GM12892 (cell line): ENCODE measurements at regions not wholly inside any gene's neighbourhood (a gene's known extent, or its start where the extent isn't known, plus 50 kb on each side); places are given as distances from the start of the nearest gene placed in this dataset.

Source experiments
- DNase-seq: peaks from one replicate; pipeline ENCODE4 v3.0.0; 2011; ENCODE audit not compliant: insufficient read length
- FAIRE-seq: peaks from 2 replicates; lab custom pipeline; 2011; peaks lifted over from hg19 to GRCh38; lab: Jason Lieb, UNC
- POLR2A ChIP-seq: IDR thresholded peaks from 2 replicates; pipeline ENCODE4 v1.6.1; 2011; ENCODE audit warnings: low read depth, low read length, control low read depth
- POLR2AphosphoS5 ChIP-seq: IDR thresholded peaks from 2 replicates; pipeline ENCODE4 v1.6.1; 2011; ENCODE audit warnings: low read depth, low read length, control low read depth
- TAF1 ChIP-seq: IDR thresholded peaks from 2 replicates; pipeline ENCODE4 v1.6.1; 2011; ENCODE audit warnings: low read depth, mild to moderate bottlenecking, control low read depth, low read length, borderline replicate concordance

- DNase-seq (no peak), FAIRE-seq (no peak)
- no peak for TF ChIP-seq POLR2A
- no peak for TF ChIP-seq TAF1
- no peak for TF ChIP-seq POLR2AphosphoS5
Measured at GRCh38 chr10:71072131-71072822, 140.1 kb upstream of the UNC5B start.

DNA sequence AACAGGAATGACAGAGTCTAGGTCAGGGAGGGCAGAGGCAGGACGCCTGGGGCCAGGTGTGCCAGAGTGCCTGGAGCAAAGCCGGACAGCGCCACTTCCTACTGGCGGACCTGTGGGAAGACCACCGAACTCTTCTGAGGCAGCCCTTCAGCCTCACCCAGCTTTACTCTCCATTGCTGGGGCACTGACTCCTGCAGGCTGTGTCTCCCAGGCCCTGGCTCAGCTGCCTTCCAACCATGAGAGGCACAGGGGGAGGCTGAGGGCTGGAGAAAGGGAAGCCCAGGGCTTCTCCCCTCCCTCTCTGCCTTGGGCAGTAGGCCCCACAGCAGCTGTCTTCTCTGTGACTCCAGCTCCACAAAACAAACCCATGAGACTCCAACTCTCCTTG is 139.6 kb upstream of the UNC5B start:
- DNase-seq = no peak
- FAIRE-seq = no peak
- TF ChIP-seq TAF1 = no peak
- TF ChIP-seq POLR2AphosphoS5 = no peak
- no peak for TF ChIP-seq POLR2A

GRCh38 chr10:71073451-71074175 is 138.8 kb upstream of the UNC5B start:
- TF ChIP-seq TAF1 (no peak), POLR2AphosphoS5 (no peak), POLR2A (no peak)
- DNase-seq (no peak), FAIRE-seq (no peak)

DNA sequence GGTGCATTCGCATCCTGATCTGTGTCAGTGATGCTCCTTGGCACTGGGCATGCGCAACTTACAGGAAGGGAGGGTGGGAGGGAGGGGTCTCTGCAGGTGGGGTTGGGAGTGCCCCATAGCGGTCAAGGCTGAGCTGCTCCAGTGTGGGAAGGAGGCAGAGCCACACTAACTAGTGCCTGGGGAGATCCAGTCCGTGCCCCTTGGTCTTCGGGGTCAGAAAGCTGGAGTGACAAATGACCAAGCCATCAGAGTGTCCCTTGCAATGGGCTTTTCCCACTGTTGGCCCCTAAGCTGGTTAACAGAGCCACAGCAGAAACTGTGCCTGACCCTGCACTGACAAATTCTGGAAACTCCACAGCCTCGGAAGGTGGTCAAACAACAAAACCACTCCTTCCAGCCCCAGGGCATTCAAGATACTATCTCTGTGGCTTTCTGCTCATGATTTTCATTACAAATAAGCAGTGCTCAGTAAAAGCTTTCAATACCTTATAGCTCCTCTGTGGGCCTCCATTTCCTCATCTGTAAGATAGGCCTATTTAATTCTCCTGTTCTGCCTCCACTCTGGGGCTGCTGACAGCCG is 138.1 kb upstream of the UNC5B start:
- no peak for DNase-seq
- TF ChIP-seq POLR2AphosphoS5 = no peak
- no peak for TF ChIP-seq TAF1
- TF ChIP-seq POLR2A = no peak
- no peak for FAIRE-seq

GRCh38 chr10:71075086-71075758 is 137.1 kb upstream of the UNC5B start:
- TF ChIP-seq POLR2AphosphoS5 (no peak), POLR2A (no peak), TAF1 (no peak)
- DNase-seq (no peak), FAIRE-seq (no peak)

- TF ChIP-seq TAF1 (no peak), POLR2AphosphoS5 (no peak), POLR2A (no peak)
- no peak for DNase-seq
- no peak for FAIRE-seq
Measured at GRCh38 chr10:71075759-71076472, 136.5 kb upstream of the UNC5B start.

DNA sequence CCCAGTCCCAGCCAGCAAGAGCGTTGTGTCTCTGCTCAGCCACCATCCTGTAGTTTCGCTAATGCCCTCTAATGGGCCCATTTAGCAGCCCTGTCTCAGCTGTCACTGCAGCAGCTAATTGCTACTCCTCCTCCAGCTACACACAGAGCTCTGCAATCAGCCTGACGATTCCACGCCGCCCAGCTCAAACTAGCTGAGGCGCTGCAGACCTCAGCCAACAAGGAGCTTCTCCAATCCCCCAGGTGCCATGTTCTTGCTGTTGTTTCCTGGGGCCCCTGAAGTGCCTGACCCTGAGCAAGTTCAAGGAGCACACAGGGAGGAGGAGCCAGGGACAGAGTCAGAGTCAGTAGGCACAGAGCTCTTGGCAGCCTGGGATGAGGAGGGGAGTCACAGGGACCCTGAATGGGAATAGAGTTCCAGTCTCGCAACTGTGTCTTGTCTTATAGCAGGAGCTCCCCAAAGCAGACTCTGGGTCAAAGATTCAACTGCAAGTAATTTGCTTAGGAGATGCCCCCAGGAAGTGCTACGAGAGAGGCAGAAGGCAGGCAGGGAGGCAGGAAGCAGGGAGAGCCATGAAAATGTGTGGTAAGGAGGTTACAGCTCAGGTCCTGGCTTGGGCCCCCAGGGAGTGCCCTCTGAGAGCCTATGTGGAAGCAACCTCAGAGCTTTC is 135.8 kb upstream of the UNC5B start:
- DNase-seq (no peak), FAIRE-seq (no peak)
- TF ChIP-seq POLR2A (no peak), TAF1 (no peak), POLR2AphosphoS5 (no peak)

GRCh38 chr10:71077143-71077581 is 135.2 kb upstream of the UNC5B start:
- DNase-seq (no peak), FAIRE-seq (no peak)
- TF ChIP-seq POLR2A (no peak), TAF1 (no peak), POLR2AphosphoS5 (no peak)

DNA sequence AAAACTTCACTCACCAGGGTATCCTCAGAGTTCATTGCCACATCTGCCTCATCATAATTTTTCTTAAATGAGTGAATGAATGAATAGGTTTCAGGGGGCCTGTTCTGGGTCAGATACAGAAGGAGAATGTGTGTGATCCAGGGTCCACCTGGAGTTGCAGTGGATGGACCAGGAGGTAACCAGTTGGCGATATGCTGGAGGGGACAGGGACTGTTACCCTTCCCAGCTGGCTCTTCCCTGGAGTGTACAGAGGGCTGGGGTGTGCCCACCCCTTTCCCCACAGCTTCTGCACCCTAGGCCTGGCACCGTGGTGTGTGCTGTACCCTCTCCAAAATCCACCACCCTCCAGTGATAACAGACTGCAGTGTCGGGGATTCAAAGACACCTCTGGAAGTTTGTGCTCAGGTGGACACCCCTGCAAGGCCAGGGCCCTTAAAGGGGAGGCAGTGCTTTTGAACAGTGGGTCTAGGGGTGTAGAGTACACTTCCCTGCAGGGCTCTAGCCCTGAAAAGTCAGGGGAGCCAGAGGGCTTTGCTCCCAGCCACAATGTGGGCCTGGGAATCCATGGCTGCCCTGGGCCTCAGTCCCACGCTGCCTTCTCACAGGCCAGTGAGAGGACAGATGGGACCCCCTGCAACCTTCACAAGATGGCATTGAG is 134.4 kb upstream of the UNC5B start:
- DNase-seq (no peak), FAIRE-seq (no peak)
- TF ChIP-seq TAF1 = no peak
- no peak for TF ChIP-seq POLR2AphosphoS5
- TF ChIP-seq POLR2A = no peak

- DNase-seq (no peak), FAIRE-seq (no peak)
- TF ChIP-seq POLR2AphosphoS5 = no peak
Measured at GRCh38 chr10:71078454-71079145, 133.8 kb upstream of the UNC5B start.
